ENCODE measurements at regions not wholly inside any gene's neighbourhood (a gene's known extent, or its start where the extent isn't known, plus 50 kb on each side); places are given as distances from the start of the nearest gene placed in this dataset.

- peak; percentile 72 for DNase-seq (ENCODE audit: missing footprints)
- intact Hi-C loops (cut with DNase I): no loop called here
Measured at GRCh38 chr2:41878716-41879234, 169.0 kb upstream of the PKDCC start.

GRCh38 chr2:41879235-41879916 is 168.4 kb upstream of the PKDCC start:
- DNase-seq (ENCODE audit: missing footprints): no peak
- ATAC-seq: peak; percentile 35
- intact Hi-C loops (cut with DNase I): no loop called here

More at GRCh38 chr2:41878716-41879234, 169.0 kb upstream of the PKDCC start:
- peak; percentile 81 for ATAC-seq

GRCh38 chr2:41880561-41881243 is 167.1 kb upstream of the PKDCC start:
- DNase-seq (ENCODE audit: missing footprints): no peak
- no peak for ATAC-seq
- intact Hi-C loops (cut with DNase I): no loop called here

- DNase-seq (ENCODE audit: missing footprints) (no peak), ATAC-seq (no peak)
- intact Hi-C loops (cut with DNase I): no loop called here
Measured at GRCh38 chr2:41881249-41881648, 166.6 kb upstream of the PKDCC start.

- ATAC-seq (no peak), DNase-seq (ENCODE audit: missing footprints) (no peak)
- intact Hi-C loops (cut with DNase I): no loop called here
Measured at GRCh38 chr2:41884718-41885117, 163.1 kb upstream of the PKDCC start.

GRCh38 chr2:41886145-41886664 is 161.6 kb upstream of the PKDCC start:
- DNase-seq (ENCODE audit: missing footprints) (no peak), ATAC-seq (no peak)
- intact Hi-C loops (cut with DNase I): no loop called here

- intact Hi-C loops (cut with DNase I): no loop called here
- DNase-seq (ENCODE audit: missing footprints): no peak
- no peak for ATAC-seq
Measured at GRCh38 chr2:41886757-41887156, 161.1 kb upstream of the PKDCC start.

- ATAC-seq: no peak
- DNase-seq (ENCODE audit: missing footprints): no peak
- intact Hi-C loops (cut with DNase I): no loop called here
Measured at GRCh38 chr2:41890341-41890740, 157.5 kb upstream of the PKDCC start.

GRCh38 chr2:41892476-41892875 is 155.3 kb upstream of the PKDCC start:
- no peak for ATAC-seq
- intact Hi-C loops (cut with DNase I): no loop called here
- no peak for DNase-seq (ENCODE audit: missing footprints)

- intact Hi-C loops (cut with DNase I): no loop called here
- DNase-seq (ENCODE audit: missing footprints) (no peak), ATAC-seq (no peak)
Measured at GRCh38 chr2:41894563-41895333, 153.1 kb upstream of the PKDCC start.

GRCh38 chr2:41895334-41895664 is 152.5 kb upstream of the PKDCC start:
- ATAC-seq: no peak
- DNase-seq (ENCODE audit: missing footprints): no peak

GRCh38 chr2:41896186-41896846 is 151.5 kb upstream of the PKDCC start:
- DNase-seq (ENCODE audit: missing footprints) (no peak), ATAC-seq (no peak)
- intact Hi-C loops (cut with DNase I): no loop called here

More at GRCh38 chr2:41895334-41895664, 152.5 kb upstream of the PKDCC start:
- intact Hi-C loops (cut with DNase I): no loop called here

- ATAC-seq: no peak
- no peak for DNase-seq (ENCODE audit: missing footprints)
- intact Hi-C loops (cut with DNase I): no loop called here
Measured at GRCh38 chr2:41899189-41899588, 148.6 kb upstream of the PKDCC start.

GRCh38 chr2:41900101-41900577 is 147.7 kb upstream of the PKDCC start:
- intact Hi-C loops (cut with DNase I): no loop called here
- no peak for DNase-seq (ENCODE audit: missing footprints)
- no peak for ATAC-seq

GRCh38 chr2:41902897-41903296 is 144.9 kb upstream of the PKDCC start:
- no peak for ATAC-seq
- intact Hi-C loops (cut with DNase I): no loop called here
- no peak for DNase-seq (ENCODE audit: missing footprints)

GRCh38 chr2:41903474-41904135 is 144.2 kb upstream of the PKDCC start:
- ATAC-seq (no peak), DNase-seq (ENCODE audit: missing footprints) (no peak)
- intact Hi-C loops (cut with DNase I): no loop called here

- ATAC-seq (no peak), DNase-seq (ENCODE audit: missing footprints) (no peak)
- intact Hi-C loops (cut with DNase I): no loop called here
Measured at GRCh38 chr2:41904459-41904858, 143.4 kb upstream of the PKDCC start.

- ATAC-seq (peak; percentile 34), DNase-seq (ENCODE audit: missing footprints) (no peak)
- intact Hi-C loops (cut with DNase I): no loop called here
Measured at GRCh38 chr2:41905597-41906337, 142.1 kb upstream of the PKDCC start.

Data from Right ventricle myocardium inferior (tissue), 1 donor.